Mucosa of rectum (tissue), 2 donors: ENCODE measurements at regions not wholly inside any gene's neighbourhood (a gene's known extent, or its start where the extent isn't known, plus 50 kb on each side); places are given as distances from the start of the nearest gene placed in this dataset.
"Not testable (repeated sequence)": the region's sequence is repeated elsewhere in the genome, so short reads cannot be mapped to it uniquely, and the experiment has no call there.

Experiments used
- H3K27ac ChIP-seq, 2 donors: one replicate each; pipeline ENCODE4 v1.7.0; 2013; ENCODE audit warnings: inconsistent platforms in 2 of 2, low read depth in 2 of 2, low read length in 2 of 2
- H3K27me3 ChIP-seq, 2 donors: one replicate each; pipeline ENCODE4 v1.7.0; 2013; ENCODE audit warnings: low read length in 2 of 2; ENCODE audit not compliant: control insufficient read depth in 2 of 2, insufficient read depth in 2 of 2
- H3K36me3 ChIP-seq, 2 donors: one replicate each; pipeline ENCODE4 v1.7.0; 2013; ENCODE audit warnings: low read length in 2 of 2; ENCODE audit not compliant: control insufficient read depth in 2 of 2, insufficient read depth in 2 of 2
- H3K4me1 ChIP-seq, 2 donors: one replicate each; pipeline ENCODE4 v1.7.0; 2013; ENCODE audit warnings: low read length in 2 of 2, mild to moderate bottlenecking in 1 of 2; ENCODE audit not compliant: control insufficient read depth in 2 of 2, insufficient read depth in 2 of 2
- H3K4me3 ChIP-seq, 2 donors: one replicate each; pipeline ENCODE4 v1.7.0; 2013; ENCODE audit warnings: low read length in 2 of 2
- H3K9ac ChIP-seq, 2 donors: one replicate each; pipeline ENCODE4 v1.7.0; 2013; ENCODE audit warnings: low read length in 2 of 2, low read depth in 1 of 2, mild to moderate bottlenecking in 1 of 2
- H3K9me3 ChIP-seq, 2 donors: one replicate each; pipeline ENCODE4 v1.7.0; 2013; ENCODE audit warnings: low read length in 2 of 2; ENCODE audit not compliant: control insufficient read depth in 2 of 2
- donor health status: healthy.
- donor health status: Normal muscosa, but diverticular disease.

DNA sequence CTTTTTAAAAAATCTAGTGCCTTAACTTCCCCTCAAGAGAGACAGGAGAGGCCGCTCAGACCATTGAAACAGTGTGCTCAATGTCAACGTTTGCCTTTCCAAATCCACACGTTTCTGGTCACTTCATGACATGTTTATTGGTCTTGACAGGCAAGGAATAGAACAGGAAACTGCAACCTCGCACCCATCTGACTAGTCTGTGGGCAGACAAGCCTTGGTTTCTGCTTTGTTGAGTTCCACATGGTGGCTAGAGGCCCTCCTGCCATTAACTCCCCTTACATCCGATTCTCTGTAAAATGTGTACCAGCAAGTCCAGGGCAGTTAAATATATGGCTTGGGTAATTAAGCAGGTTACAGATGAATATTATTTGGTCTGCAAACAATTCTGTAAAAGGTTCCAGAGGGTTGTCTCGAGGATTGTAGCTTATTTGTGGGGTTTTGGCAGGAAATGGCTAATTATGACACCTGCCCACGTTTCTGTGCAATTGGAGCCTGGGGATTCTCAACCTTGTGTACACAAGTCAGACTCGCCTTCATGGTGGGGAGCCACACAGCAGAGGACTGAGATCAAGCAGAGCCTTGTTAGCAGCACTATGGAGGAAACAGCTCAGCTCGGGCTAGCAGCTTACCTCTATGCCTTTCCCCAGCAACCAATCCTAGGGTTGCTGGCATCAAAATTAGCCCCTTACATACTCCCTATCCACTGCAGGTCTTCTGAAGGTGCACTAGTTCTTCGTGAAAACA lies 317.5 kb upstream of the IGF1R start:
- Histone ChIP-seq H3K9me3 (no peaks in the 10 kb centered on the region), H3K27ac (no peak overlapping the region), H3K9ac (no peak overlapping the region), H3K4me3 (no peak overlapping the region), H3K36me3 (no peaks in the 10 kb centered on the region), H3K4me1 (no peaks in the 10 kb centered on the region), H3K27me3 (no peaks in the 10 kb centered on the region)

DNA sequence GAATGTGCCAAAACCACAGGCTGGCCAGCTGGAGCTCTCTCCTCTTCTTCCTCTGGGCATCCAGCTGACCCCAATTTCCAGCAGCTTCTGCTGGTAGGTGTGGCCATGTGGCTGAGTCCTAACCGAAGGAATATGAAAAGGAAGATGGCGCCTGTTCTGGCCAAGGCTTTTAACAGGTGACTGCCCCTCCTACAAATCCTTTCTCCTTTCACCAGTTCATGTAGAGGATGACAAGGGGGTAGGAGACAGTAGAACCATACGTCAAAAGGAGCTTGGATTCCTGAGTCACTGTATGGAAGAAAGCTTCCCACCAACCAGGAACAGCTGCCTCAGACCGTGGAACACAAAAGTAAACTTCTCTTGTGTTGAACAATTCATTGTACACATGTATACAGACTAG lies 316.7 kb upstream of the IGF1R start:
- Histone ChIP-seq H3K9me3 (no peaks in the 10 kb centered on the region), H3K36me3 (no peaks in the 10 kb centered on the region), H3K27me3 (no peaks in the 10 kb centered on the region), H3K4me1 (no peaks in the 10 kb centered on the region), H3K27ac (no peak overlapping the region), H3K9ac (no peak overlapping the region), H3K4me3 (no peak overlapping the region)

DNA sequence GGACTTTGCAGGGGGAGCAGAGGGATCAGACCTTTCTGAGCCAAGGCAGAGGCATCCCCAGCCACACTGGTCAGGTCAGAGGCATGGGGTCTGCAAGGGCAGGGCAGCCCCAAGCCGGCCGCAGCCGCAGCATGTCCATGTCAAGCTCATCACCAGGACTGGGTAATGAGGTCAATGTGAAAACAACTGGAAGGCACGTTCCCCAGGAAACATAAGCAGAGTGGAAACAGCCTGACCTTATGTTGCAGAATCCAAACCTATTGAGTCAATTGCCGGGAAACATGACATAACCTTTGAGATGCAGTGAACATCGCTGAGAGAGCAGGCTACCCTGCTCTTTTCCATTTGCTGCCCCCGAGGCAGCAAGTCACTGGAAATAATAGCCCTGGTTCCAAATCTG lies 315.1 kb upstream of the IGF1R start:
- no peaks in the 10 kb centered on the region for H3K9me3 ChIP-seq
- H3K4me3 ChIP-seq = no peak overlapping the region
- no peak overlapping the region for H3K27ac ChIP-seq
- no peaks in the 10 kb centered on the region for H3K27me3 ChIP-seq
- no peaks in the 10 kb centered on the region for H3K36me3 ChIP-seq
- no peaks in the 10 kb centered on the region for H3K4me1 ChIP-seq
- no peak overlapping the region for H3K9ac ChIP-seq

DNA sequence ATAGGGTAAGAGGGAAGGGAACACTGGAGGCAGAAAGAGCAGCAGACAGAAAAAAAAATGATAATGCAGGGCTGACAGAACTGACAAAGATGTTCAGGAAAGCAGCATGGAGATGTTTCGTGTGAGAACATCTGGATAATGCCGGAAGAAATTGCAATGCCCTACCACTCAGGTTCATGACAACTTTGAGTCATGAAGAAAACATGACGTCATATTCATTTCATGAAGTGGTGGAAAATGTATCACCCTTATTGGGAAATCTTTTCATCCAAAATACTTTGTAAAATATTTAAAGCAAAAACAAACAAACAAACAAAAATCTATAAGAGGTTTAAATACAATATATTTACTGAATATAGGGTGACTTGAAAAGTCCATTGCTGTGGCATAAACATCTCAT lies 305.4 kb upstream of the IGF1R start:
- H3K27me3 ChIP-seq = no peaks in the 10 kb centered on the region
- no peak overlapping the region for H3K4me3 ChIP-seq
- no peaks in the 10 kb centered on the region for H3K36me3 ChIP-seq
- H3K4me1 ChIP-seq = no peaks in the 10 kb centered on the region
- H3K27ac ChIP-seq = no peak overlapping the region
- no peaks in the 10 kb centered on the region for H3K9me3 ChIP-seq
- no peak overlapping the region for H3K9ac ChIP-seq

DNA sequence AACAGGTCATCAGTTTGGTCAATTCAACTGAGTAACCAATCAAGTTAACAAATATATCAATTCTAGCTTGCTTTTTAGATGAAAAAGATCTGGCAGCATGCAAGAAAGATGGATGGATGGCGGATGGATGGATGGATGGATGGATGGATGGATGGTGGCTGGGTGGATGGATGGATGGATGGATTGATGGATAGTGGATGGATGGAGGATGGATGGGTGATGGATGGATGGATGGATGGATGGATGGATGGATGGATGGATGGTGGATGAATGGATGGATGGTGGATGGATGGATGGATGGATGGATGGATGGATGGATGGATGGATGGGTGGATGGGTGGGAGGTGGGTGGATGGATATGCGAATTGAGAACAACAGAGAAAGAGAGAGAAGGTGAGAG lies 303.7 kb upstream of the IGF1R start:
- Histone ChIP-seq H3K9ac (no peak overlapping the region), H3K36me3 (no peaks in the 10 kb centered on the region), H3K27me3 (no peaks in the 10 kb centered on the region), H3K27ac (no peak overlapping the region), H3K4me3 (no peak overlapping the region), H3K4me1 (no peaks in the 10 kb centered on the region), H3K9me3 (no peaks in the 10 kb centered on the region)

DNA sequence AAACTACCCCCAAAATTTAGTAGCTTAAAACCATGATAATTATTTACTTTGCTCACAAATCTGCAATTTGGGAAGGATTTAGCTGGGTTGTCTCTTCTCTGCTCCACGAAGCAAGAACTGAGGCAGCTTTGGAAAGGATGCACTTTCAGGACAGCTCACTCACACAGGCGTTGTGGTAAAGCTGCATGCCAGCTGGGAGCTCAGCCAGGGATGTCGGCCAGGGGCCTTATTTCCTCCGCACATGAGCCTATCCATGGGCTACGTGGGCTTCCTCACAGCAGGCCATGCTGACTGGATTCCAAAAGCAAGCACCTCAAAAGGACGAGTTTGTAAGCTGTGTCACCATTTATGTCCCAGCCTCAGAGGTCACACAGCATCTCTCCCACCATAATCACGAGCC lies 301.3 kb upstream of the IGF1R start:
- Histone ChIP-seq H3K27me3 (no peaks in the 10 kb centered on the region), H3K27ac (no peak overlapping the region), H3K36me3 (no peaks in the 10 kb centered on the region), H3K9me3 (no peaks in the 10 kb centered on the region), H3K4me1 (no peaks in the 10 kb centered on the region), H3K9ac (no peak overlapping the region), H3K4me3 (no peak overlapping the region)

DNA sequence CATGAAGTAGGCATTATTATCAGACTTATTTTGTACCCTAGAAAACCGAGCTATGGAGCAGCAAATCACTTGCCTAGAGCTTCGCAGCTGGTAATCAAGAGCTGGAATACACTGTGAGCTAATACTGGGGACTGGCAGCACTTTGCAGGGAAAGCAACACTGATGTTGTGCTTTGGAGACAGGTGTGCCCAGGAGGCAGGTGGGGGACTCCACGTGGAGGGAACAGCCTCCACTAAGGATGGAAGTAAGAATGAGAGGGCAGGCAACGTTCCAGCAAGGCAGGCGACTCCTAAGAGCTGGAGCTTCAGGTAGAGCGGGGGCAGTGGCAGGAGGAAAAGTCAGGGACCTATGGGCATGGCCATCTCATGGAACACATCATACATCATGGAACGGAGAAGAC lies 300.5 kb upstream of the IGF1R start:
- Histone ChIP-seq H3K9me3 (no peaks in the 10 kb centered on the region), H3K4me1 (no peaks in the 10 kb centered on the region), H3K9ac (no peak overlapping the region), H3K4me3 (no peak overlapping the region), H3K36me3 (no peaks in the 10 kb centered on the region), H3K27me3 (no peaks in the 10 kb centered on the region), H3K27ac (no peak overlapping the region)

DNA sequence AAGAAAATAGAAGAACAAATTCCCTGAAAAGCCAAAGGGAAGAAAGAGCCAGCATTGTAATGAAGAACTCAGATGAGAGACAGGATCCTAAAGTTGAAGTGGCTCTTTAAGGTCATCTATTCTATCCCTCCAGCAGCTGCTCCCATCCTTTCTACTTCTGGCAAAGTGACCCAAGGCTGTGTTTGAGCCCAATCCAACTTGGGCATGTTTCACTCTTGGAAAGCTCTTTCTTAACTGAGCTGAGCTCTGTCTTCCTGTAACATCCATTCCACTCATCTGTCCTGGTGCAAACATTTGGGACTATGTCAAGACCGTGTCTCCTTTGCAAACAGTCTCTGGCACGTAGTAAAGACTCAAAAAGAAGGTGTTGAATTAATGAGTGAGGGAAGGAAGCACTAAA lies 298.1 kb upstream of the IGF1R start:
- Histone ChIP-seq H3K36me3 (no peaks in the 10 kb centered on the region), H3K9me3 (no peaks in the 10 kb centered on the region), H3K27ac (no peak overlapping the region), H3K4me1 (no peaks in the 10 kb centered on the region), H3K4me3 (no peak overlapping the region), H3K9ac (no peak overlapping the region), H3K27me3 (no peaks in the 10 kb centered on the region)

DNA sequence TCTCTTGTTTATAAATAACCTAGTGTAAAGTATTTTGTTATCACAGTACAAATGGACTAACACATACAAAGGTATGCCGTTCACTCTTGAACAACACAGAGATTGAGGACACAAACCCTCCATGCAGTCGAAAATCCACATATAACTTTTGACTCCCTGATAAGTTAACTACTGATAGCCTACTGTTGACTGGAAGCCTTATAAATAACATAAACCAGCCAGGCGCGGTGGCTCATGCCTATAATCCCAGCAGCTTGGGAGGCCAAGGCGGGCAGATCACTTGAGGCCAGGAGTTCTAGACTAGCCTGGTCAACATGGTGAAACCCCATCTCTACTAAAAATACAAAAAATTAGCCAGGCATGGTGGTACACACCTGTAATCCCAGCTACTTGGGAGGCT lies 290.1 kb upstream of the IGF1R start:
- not testable (repeated sequence) for H3K27me3 ChIP-seq, H3K27ac ChIP-seq, H3K9ac ChIP-seq, H3K36me3 ChIP-seq, H3K4me1 ChIP-seq, H3K4me3 ChIP-seq, H3K9me3 ChIP-seq

DNA sequence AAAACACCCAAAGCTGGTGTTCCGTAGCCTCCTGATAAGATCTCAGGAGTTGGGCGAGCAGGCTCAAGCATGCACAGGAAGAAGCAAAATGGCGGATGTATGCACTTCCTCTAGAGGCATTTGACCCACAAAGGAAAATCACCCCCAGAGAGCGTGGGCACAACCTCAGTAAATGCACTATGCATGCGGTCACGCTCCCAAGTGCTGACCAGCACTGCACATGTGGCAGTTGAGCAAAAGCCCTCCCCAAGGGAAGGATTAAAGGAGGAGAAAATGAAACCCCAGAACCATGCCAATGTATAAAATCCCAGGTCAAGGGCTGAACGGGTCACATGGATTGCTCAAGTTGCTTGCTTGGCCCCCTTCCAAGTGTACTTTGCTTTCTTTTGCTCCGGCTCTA lies 289.4 kb upstream of the IGF1R start:
- Histone ChIP-seq H3K4me3 (no peak overlapping the region), H3K27ac (no peak overlapping the region)

DNA sequence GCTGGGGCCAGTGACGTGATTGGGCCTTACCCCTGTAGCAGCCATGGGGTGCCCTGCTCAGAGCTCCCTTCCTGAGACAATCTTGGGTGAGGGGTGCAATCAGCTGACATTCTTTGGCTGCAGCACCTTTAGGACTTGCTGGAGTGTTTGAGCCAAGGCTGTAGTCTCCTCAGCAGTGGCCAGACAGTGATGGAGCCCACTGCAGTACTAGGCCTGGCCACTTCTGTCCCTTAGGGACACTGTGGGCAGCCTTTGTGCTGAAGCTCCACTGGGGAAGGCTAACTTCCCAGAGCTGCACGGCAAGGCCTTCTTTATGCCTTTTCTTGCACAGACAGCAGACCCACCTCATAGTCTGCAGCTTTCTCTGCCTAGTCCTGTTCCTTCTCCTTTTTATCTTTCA lies 284.9 kb upstream of the IGF1R start:
- H3K4me3 ChIP-seq = no peak overlapping the region
- no peaks in the 10 kb centered on the region for H3K27me3 ChIP-seq
- H3K27ac ChIP-seq = no peak overlapping the region
- H3K9ac ChIP-seq = no peak overlapping the region
- H3K36me3 ChIP-seq = no peaks in the 10 kb centered on the region
- H3K4me1 ChIP-seq = no peaks in the 10 kb centered on the region
- H3K9me3 ChIP-seq = no peaks in the 10 kb centered on the region

More for the DNA sequence above, 289.4 kb upstream of the IGF1R start:
- H3K27me3 ChIP-seq = no peaks in the 10 kb centered on the region
- no peaks in the 10 kb centered on the region for H3K4me1 ChIP-seq
- no peaks in the 10 kb centered on the region for H3K36me3 ChIP-seq
- H3K9me3 ChIP-seq = no peaks in the 10 kb centered on the region
- H3K9ac ChIP-seq = no peak overlapping the region
